Stimulated activated CD4-positive, alpha-beta T cell treated with anti-CD3 and anti-CD28 coated beads, Interleukin-15, amount 100 ng/mL, for 48 hours (primary cell): ENCODE measurements at regions not wholly inside any gene's neighbourhood (a gene's known extent, or its start where the extent isn't known, plus 50 kb on each side); places are given as distances from the start of the nearest gene placed in this dataset.

Source experiments
- DNase-seq, 2 donors: peaks; one replicate each; pipeline ENCODE4 v3.0.0-alpha.2; 2020; ENCODE audit warnings: low read depth in 2 of 2

DNA sequence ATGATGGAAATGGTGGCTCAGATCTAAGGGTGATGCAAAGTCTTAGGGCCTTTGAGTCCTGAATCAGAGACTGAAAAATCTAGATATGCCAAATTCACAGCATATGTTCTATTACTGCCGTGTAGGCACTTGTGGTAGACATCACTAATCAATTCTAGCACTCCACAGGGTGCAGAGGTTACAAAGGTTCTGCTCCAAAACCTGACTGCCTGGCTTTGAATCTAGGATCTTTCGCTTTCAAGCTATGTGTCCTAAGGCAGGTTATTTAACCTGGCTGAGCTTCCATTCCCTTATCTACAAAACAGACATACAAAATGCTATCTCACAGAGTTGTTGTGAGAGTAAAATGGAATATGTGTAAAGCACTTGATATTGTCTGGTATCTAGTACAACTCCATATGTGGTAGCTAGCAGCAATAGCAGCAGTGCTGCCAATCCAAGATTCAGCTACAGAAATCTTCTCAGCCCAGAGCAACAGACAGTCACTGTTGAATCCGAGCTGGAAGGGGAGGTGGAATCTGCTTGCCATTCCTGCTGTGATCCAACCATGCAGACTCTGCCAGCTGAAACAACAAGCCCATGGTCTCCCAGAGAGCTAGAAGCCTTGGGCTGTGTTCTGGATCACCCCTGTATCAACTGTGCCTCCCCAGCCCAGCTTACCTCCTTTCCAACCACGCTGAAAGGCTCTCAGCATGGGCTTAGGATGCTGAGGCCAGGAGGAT, 206.9 kb downstream of the TFAP2C start:
- DNase-seq, result no peak

DNA sequence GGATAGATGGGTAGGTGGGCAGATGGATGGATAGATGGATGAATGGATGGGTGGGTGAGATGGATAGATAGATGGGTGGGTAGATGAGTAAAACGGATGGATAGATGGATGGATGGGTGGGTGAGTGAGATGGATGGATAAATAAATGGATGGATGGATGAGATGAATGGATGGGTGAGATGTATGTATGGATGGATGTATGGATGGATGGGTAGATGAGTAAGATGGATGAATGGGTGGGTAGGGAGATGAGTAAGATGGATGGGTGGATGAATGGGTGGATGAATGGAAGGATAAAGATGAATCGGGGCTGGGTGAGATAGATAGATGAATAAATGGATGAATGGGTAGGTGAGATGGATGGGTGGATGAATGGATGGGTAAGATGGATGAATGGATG, 210.1 kb downstream of the TFAP2C start:
- no peak for DNase-seq

DNA sequence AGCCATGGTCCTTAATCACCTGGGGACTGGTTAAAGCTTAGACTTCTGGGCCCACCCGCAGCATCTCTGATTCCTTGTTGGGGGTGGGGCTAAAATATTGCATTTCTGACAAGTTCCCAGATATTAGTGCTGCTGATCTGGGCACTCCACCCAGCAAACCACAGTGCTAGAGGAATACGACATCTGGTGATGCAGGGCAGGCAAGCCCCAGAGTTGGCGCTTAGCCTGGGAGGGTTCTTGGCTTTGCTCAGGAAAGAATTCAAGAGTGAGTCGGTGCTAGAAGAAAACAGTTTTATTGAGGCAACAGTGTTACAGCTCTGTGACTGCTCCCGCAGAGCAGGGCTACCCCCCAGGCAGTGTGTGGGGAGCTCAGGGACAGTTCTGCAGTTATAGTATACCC, 210.7 kb downstream of the TFAP2C start:
- DNase-seq, result no peak

DNA sequence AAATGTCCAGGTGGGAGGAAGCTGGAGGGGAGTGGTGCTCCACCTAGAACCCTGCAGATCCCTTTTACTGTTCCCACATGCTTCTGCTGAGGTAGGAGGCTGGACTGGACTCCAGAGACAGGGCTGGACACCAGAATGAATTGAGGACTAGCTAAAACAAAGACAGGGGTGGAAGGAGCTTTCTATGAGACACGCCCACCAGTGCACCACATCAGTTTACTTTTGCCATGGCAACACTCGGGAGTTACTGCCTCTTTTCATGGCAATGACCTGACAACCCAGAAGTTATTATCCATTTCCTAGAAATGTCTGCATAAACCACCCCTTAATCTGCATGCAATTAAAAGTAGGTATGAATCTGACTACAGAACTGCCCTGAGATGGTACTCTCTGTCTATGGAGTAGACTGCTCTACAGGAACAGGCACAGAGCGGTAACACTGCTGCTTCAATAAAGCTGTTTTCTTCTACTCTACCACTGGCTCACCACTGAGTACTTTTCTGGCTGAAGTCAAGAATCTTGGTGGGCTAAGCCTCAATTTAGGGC, 211.7 kb downstream of the TFAP2C start:
- no peak for DNase-seq

DNA sequence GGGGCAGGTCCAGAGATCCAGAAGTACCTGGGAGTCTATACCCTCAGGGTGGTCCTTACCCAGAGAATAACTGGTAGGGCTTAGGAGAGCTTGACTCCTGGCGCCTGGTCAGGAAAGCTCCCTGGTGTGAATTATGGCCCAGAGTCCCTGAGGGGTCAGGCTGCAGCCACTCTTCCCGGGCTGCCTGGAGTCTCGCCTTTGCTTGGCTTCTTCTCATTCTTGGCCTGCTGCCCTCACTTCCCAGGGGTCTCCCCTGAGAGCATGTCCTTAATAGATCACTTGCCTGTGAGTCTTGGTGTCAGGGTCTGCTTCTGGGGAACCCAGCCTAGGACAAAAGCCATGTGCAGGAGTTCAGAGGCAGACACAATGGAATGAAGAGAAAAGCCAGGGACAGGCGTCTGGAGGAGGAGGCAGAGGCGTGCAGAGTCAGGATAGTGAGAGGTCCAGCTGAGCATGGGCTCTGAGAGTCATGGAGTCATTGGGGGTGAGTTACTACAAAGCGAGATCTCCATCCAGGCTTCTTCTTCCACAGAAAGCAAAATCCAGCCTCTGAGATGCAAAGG, 212.3 kb downstream of the TFAP2C start:
- DNase-seq, result no peak

DNA sequence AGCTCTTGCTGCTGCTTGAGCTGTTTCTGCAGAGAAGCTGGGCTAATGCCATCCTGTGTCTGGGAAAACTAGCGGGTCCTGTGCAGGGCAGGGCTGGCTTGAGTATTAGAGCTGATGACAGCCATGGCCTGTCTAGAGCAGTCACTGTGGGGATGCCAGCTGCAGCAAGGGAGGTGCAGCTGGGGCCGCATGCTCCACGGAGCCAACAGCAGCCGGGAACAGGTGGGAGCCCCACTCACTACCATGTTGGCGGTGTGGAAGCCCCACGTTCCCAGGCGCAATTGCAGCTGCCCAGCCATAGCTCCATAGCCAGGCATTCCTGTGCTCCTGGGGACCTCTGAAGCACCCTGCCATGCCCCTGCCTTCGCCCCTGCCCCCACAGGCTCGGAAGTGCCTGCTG, 212.9 kb downstream of the TFAP2C start:
- DNase-seq, result no peak

GRCh38 chr20:56843386-56843785, 214.3 kb downstream of the TFAP2C start:
- DNase-seq, result no peak

DNA sequence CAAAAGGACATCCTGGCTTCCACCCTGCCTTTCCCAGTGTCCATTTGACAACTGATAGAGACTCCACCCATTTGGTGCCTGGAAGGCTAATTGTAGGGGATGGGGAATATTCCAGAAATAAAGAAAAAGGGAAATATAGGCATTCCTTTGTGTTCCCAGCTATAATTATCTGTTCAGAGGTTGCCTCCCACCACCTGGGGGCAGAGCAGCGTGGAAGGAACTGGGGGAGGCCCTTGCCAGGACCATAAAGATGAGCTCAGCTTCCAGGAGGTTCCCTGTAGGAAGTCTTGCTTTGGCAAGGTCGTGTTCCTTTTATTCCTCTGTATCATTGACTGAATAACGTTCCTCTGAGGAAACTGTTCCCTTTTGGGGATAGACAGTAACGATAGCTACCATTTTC, 214.7 kb downstream of the TFAP2C start:
- no peak for DNase-seq

GRCh38 chr20:56845546-56846086, 216.5 kb downstream of the TFAP2C start:
- DNase-seq, result no peak

- DNase-seq, result no peak
Observed at GRCh38 chr20:56848561-56848960, 219.5 kb downstream of the TFAP2C start.

DNA sequence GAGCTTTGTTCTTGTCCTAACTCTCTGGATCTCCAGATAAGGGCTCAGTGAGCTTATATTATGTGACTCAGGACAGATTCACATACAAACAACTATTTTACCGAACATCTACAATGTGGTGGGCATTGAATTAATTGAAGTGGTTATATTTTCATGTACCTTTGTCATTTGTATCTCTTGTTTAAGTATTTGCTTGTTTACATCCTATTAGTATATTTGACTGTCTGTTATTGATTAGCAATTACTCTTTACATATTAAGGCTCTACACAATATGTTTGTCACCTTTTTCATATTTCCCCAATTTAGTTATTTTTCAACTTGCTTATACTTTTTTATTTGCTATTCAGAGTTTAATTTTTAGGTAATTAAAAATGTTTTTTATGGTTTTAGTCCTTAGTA, 222.4 kb downstream of the TFAP2C start:
- DNase-seq, result no peak

GRCh38 chr20:56855708-56856107, 226.6 kb downstream of the TFAP2C start:
- no peak for DNase-seq

- DNase-seq, result no peak
Observed at GRCh38 chr20:56857950-56858349, 228.8 kb downstream of the TFAP2C start.

- no peak for DNase-seq
Observed at GRCh38 chr20:56859039-56859800, 230.1 kb downstream of the TFAP2C start.

- DNase-seq, result no peak
Observed at GRCh38 chr20:56859801-56860261, 230.7 kb downstream of the TFAP2C start.

DNA sequence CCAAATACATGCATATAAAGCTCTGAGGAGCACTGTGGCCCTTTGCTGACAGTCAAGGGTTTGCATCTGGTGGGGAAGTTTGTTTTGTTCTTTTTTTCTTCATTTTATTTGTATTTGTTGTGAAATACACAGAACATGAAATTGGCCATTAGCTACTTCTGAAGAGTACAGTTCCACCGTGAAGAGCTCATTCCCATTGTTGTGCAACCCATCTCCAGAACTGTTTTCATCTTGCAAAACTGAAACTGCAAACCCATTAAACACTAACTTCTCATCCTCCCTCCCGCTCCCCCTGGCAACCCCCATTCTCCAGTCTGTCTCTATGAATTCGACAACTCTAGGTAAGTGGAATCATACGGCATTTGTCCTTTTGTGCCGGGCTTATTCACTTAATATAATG, 231.3 kb downstream of the TFAP2C start:
- no peak for DNase-seq

DNA sequence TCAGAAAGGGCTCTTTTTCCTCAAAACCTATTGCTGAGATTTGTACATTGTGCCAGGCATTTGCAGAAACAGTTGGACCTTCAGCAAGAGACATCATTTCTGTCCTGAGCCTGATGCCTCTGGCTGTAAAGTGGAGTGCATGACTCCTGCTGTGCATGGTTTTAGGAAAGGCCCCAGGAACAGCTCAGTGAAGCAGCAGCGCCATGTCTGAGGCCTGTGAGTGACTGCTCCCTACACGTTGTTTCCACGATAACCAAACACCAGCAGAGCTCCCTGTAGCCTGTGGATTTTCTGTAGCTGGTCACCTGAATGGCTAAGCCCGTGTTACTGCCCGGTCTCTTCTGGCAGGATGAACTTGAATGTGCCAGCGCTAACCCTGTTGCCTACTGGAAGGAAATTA, 232.5 kb downstream of the TFAP2C start:
- DNase-seq, result no peak

GRCh38 chr20:56865055-56865454, 235.9 kb downstream of the TFAP2C start:
- DNase-seq, result no peak

GRCh38 chr20:56867128-56867527, 238.0 kb downstream of the TFAP2C start:
- no peak for DNase-seq

- no peak for DNase-seq
Observed at GRCh38 chr20:56868746-56869145, 239.6 kb downstream of the TFAP2C start.

DNA sequence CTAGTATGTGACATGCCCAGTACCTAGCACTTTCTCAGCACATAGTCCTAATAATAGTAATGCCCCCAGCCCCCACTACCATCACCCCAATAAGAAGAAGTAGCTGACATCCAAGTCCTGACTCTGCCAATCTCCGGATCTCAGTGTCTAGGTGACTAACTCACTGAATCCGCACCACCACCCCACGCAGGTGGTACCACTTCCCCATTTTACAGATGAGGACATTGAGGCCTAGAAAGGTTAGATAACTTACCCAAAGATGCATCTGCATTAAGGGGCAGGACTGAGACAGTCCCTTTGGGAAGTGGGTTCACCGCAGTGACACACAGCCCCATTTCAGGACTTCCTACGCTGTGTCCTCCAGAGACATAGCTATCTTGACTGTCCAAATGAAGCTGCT, 241.2 kb downstream of the TFAP2C start:
- no peak for DNase-seq

- DNase-seq, result no peak
Observed at GRCh38 chr20:56871691-56872090, 242.6 kb downstream of the TFAP2C start.
